CD4-positive, alpha-beta T cell treated with Interleukin-6 for 4 hours (primary cell): ENCODE measurements at regions not wholly inside any gene's neighbourhood (a gene's known extent, or its start where the extent isn't known, plus 50 kb on each side); places are given as distances from the start of the nearest gene placed in this dataset.
"Not testable (repeated sequence)": the region's sequence is repeated elsewhere in the genome, so short reads cannot be mapped to it uniquely, and the experiment has no call there.

ENCODE experiments used
- DNase-seq: peaks from one replicate; pipeline ENCODE4 v3.0.0-alpha.2; 2020; ENCODE audit warnings: mixed read lengths

GRCh38 chr21:27535188-27535587 is 568.3 kb upstream of the ADAMTS5 start:
- no peak for DNase-seq

GRCh38 chr21:27534206-27534605 is 567.3 kb upstream of the ADAMTS5 start:
- no peak for DNase-seq

- DNase-seq, result no peak
Measured at GRCh38 chr21:27532076-27532475, 565.2 kb upstream of the ADAMTS5 start.

GRCh38 chr21:27528697-27529096 is 561.8 kb upstream of the ADAMTS5 start:
- DNase-seq, result no peak

GRCh38 chr21:27526451-27526850 is 559.6 kb upstream of the ADAMTS5 start:
- no peak for DNase-seq

GRCh38 chr21:27525780-27526179 is 558.9 kb upstream of the ADAMTS5 start:
- DNase-seq, result no peak

GRCh38 chr21:27519361-27519760 is 552.5 kb upstream of the ADAMTS5 start:
- DNase-seq, result no peak

- not testable (repeated sequence) for DNase-seq
Measured at GRCh38 chr21:27517177-27517576, 550.3 kb upstream of the ADAMTS5 start.

GRCh38 chr21:27515676-27516075 is 548.8 kb upstream of the ADAMTS5 start:
- no peak for DNase-seq

GRCh38 chr21:27513825-27514224 is 546.9 kb upstream of the ADAMTS5 start:
- DNase-seq, result no peak

GRCh38 chr21:27513016-27513415 is 546.1 kb upstream of the ADAMTS5 start:
- no peak for DNase-seq

GRCh38 chr21:27511233-27511632 is 544.3 kb upstream of the ADAMTS5 start:
- no peak for DNase-seq

GRCh38 chr21:27507695-27508094 is 540.8 kb upstream of the ADAMTS5 start:
- DNase-seq, result no peak

GRCh38 chr21:27505516-27505915 is 538.6 kb upstream of the ADAMTS5 start:
- DNase-seq, result no peak

- DNase-seq, result no peak
Measured at GRCh38 chr21:27502801-27503200, 535.9 kb upstream of the ADAMTS5 start.

- no peak for DNase-seq
Measured at GRCh38 chr21:27498025-27498424, 531.1 kb upstream of the ADAMTS5 start.

GRCh38 chr21:27495836-27496235 is 528.9 kb upstream of the ADAMTS5 start:
- no peak for DNase-seq

GRCh38 chr21:27493542-27493941 is 526.7 kb upstream of the ADAMTS5 start:
- DNase-seq, result no peak

GRCh38 chr21:27487676-27488075 is 520.8 kb upstream of the ADAMTS5 start:
- no peak for DNase-seq

GRCh38 chr21:27480841-27481261 is 514.0 kb upstream of the ADAMTS5 start:
- no peak for DNase-seq

- DNase-seq, result no peak
Measured at GRCh38 chr21:27477296-27477695, 510.4 kb upstream of the ADAMTS5 start.

- DNase-seq, result no peak
Measured at GRCh38 chr21:27476696-27477095, 509.8 kb upstream of the ADAMTS5 start.

- DNase-seq, result no peak
Measured at GRCh38 chr21:27475363-27475955, 508.6 kb upstream of the ADAMTS5 start.

- no peak for DNase-seq
Measured at GRCh38 chr21:27467366-27467765, 500.5 kb upstream of the ADAMTS5 start.

GRCh38 chr21:27466140-27466539 is 499.3 kb upstream of the ADAMTS5 start:
- DNase-seq, result no peak

- DNase-seq, result no peak
Measured at GRCh38 chr21:27464648-27465047, 497.8 kb upstream of the ADAMTS5 start.
